AG04449 (cell line): ENCODE measurements at regions not wholly inside any gene's neighbourhood (a gene's known extent, or its start where the extent isn't known, plus 50 kb on each side); places are given as distances from the start of the nearest gene placed in this dataset.

Experiments used
- CTCF ChIA-PET: fragments of 350-600 bp; formaldehyde crosslinking; extraction: SDS; loops from one replicate; lab custom pipeline; 2021; ENCODE audit warnings: antibody characterized with exemption; lab: Yijun Ruan, JAX
- POLR2A ChIA-PET: fragments of 400-600, 350-600 bp; formaldehyde crosslinking; extraction: SDS; loops from one replicate; lab custom pipeline; 2020; ENCODE audit warnings: antibody characterized with exemption, inconsistent platforms; lab: Yijun Ruan, JAX
- DNase-seq: peaks from one replicate; pipeline ENCODE4 v3.0.0-alpha.2; 2010; ENCODE audit warnings: low read depth, low spot score
- H3K4me3 ChIP-seq: 2 replicates; pipeline ENCODE4 v1.5.1; 2011; ENCODE audit warnings: low read depth, mild to moderate bottlenecking, control low read depth, low read length
- CTCF ChIP-seq: IDR thresholded peaks from one replicate; pipeline ENCODE4 v1.5.1; 2011; ENCODE audit warnings: mild to moderate bottlenecking, moderate library complexity, low read length, control low read depth, inconsistent platforms; ENCODE audit not compliant: insufficient read depth; ENCODE audit errors: missing control alignments

GRCh38 chr22:25402501-25403283 lies 161.8 kb upstream of the GRK3 start:
- ChIA-PET CTCF (interaction anchor here (2.8 kb wide), 1 partner anchor 45 kb away, joined by 12 read pairs; no protein-coding TSS in a partner anchor), POLR2A (no interaction called here)
- peak overlapping the region; percentile 67 for H3K4me3 ChIP-seq
- no peak for DNase-seq
- TF ChIP-seq CTCF: no peak

DNA sequence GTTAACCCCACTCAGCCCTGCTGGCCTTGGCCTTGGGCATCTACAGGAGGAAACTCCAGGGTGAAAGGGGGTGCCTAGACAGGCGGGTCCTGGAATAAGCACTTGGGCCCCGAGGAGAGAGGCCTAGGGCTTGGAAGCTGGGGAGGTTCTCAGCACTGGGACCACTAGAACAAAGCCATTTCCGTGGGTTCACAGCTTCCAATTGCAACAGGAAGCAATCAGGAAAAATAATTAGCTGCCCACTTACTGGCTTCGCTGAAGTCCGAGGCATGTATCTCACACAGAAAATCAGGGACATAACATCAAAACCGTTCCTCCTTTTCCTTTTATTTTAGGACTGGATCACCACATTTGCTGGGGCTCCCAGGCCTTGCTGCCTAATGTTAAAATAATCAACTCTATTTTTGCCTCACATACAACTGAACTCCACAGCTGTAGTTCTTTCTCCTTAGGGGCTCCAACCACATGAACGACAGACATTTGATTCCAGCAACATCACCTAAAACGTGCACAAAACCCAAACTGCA lies 161.1 kb upstream of the GRK3 start:
- no peak for DNase-seq
- POLR2A ChIA-PET: no interaction called here
- TF ChIP-seq CTCF: no peak
- CTCF ChIA-PET: interaction anchor here (0.8 to 2.8 kb wide), 3 partner anchors 16 to 44 kb away, joined by 3 to 12 read pairs (median 4); no protein-coding TSS in a partner anchor
- peak overlapping the region; percentile 67 for H3K4me3 ChIP-seq

- CTCF ChIA-PET: interaction anchor here (0.8 to 2.8 kb wide), 3 partner anchors 16 to 44 kb away, joined by 3 to 12 read pairs (median 4); no protein-coding TSS in a partner anchor
- no peak for DNase-seq
- H3K4me3 ChIP-seq: peak overlapping the region; percentile 67
- no peak for TF ChIP-seq CTCF
- POLR2A ChIA-PET: no interaction called here
These were observed 160.5 kb upstream of the GRK3 start for GRCh38 chr22:25403811-25404471.

DNA sequence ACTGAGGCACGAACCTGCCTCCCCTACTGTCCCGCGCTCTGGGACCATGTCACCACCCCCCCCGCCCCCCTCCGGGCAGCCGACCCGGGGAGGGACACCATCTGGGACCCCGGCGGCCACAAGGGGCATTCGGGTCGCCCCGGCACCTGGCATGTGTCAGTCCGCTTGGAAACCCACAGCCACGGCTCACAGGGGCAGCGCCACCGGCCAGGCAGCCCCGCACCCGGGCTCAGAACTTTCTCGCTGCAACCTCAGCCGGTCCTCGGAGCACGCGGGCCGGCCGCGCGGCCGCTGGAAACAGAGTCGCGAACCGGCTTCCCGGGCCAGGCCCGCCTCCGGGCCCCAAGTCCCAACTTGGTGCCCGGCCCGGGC lies 159.9 kb upstream of the GRK3 start:
- POLR2A ChIA-PET: no interaction called here
- CTCF ChIA-PET: interaction anchor here (1.1 kb wide), 1 partner anchor 39 kb away, joined by 4 read pairs; no protein-coding TSS in a partner anchor

GRCh38 chr22:25404928-25405816 lies 159.3 kb upstream of the GRK3 start:
- TF ChIP-seq CTCF: no peak
- ChIA-PET CTCF (interaction anchor here (1.2 to 2.0 kb wide), 2 partner anchors 39 to 42 kb away, joined by 3 to 5 read pairs; no protein-coding TSS in a partner anchor), POLR2A (interaction anchor here (0.6 kb wide), 1 partner anchor 957 kb away, joined by 4 read pairs; no protein-coding TSS in a partner anchor)
- H3K4me3 ChIP-seq: peak overlapping the region; percentile 67
- DNase-seq: no peak

More for the DNA sequence above, 159.9 kb upstream of the GRK3 start:
- peak overlapping the region; percentile 67 for H3K4me3 ChIP-seq
- TF ChIP-seq CTCF: no peak
- no peak for DNase-seq
